MCF 10A (cell line): ENCODE measurements at regions not wholly inside any gene's neighbourhood (a gene's known extent, or its start where the extent isn't known, plus 50 kb on each side); places are given as distances from the start of the nearest gene placed in this dataset.

ENCODE experiments used
- BruUV-seq: library from RNA; stranded (reverse); fragments of 400-500 nt; replicated peaks from 2 replicates; lab custom pipeline; 2021; lab: Mats Ljungman, UMichigan
- CTCF ChIA-PET: fragments of 300-600 bp; sonication (Branson Sonifier 250); formaldehyde crosslinking; extraction: SDS; loops from one replicate; lab custom pipeline; 2021; ENCODE audit warnings: antibody characterized with exemption, inconsistent platforms; lab: Yijun Ruan, JAX
- POLR2A ChIA-PET: fragments of 300-600, 350-650 bp; sonication (Branson Sonifier 250); formaldehyde crosslinking; extraction: SDS; loops from one replicate; lab custom pipeline; 2020; ENCODE audit warnings: antibody characterized with exemption, inconsistent platforms; lab: Yijun Ruan, JAX
- DNase-seq: peaks from one replicate; pipeline ENCODE4 v3.0.0-alpha.2; 2018; ENCODE audit not compliant: unreplicated experiment
- H3K27ac Mint-ChIP-seq: one replicate; pipeline ENCODE4 v1.8.0; 2022; ENCODE audit warnings: mild to moderate bottlenecking, low read depth, mixed read lengths; ENCODE audit not compliant: unreplicated experiment
- H3K27me3 Mint-ChIP-seq: one replicate; pipeline ENCODE4 v1.8.0; 2022; ENCODE audit warnings: mixed read lengths; ENCODE audit not compliant: insufficient read depth, unreplicated experiment
- H3K36me3 Mint-ChIP-seq: one replicate; pipeline ENCODE4 v1.8.0; 2022; ENCODE audit warnings: mild to moderate bottlenecking, moderate library complexity, mixed read lengths; ENCODE audit not compliant: insufficient read depth, unreplicated experiment
- H3K4me1 Mint-ChIP-seq: one replicate; pipeline ENCODE4 v1.8.0; 2022; ENCODE audit warnings: mixed read lengths; ENCODE audit not compliant: insufficient read depth, unreplicated experiment
- H3K4me3 Mint-ChIP-seq: one replicate; pipeline ENCODE4 v1.8.0; 2022; ENCODE audit warnings: mild to moderate bottlenecking, moderate library complexity, mixed read lengths; ENCODE audit not compliant: unreplicated experiment
- H3K9me3 Mint-ChIP-seq: one replicate; pipeline ENCODE4 v1.8.0; 2022; ENCODE audit warnings: mixed read lengths; ENCODE audit not compliant: unreplicated experiment
- CTCF ChIP-seq: fragments of 200-600 bp; IDR thresholded peaks from one replicate; pipeline ENCODE4 v1.8.0; 2022; ENCODE audit warnings: antibody characterized with exemption, mild to moderate bottlenecking; ENCODE audit not compliant: unreplicated experiment
- intact Hi-C: fragments of 100-400 bp; cut with micrococcal nuclease; formaldehyde crosslinking; loops from 2 replicates; pipeline ENCODE4 v1.14.1; 2022

GRCh38 chr13:65410791-65411190 is 1819.3 kb downstream of the PCDH9 start:
- no peak for DNase-seq
- no peaks in the 10 kb centered on the region for H3K27me3 Mint-ChIP-seq
- H3K9me3 Mint-ChIP-seq, result no peaks in the 10 kb centered on the region
- CTCF ChIA-PET, result no interaction called here
- no peaks in the 10 kb centered on the region for H3K4me1 Mint-ChIP-seq
- no peak overlapping the region for H3K27ac Mint-ChIP-seq
- POLR2A ChIA-PET, result no interaction called here
- BruUV-seq, result no TSS peak
- H3K36me3 Mint-ChIP-seq, result no peaks in the 10 kb centered on the region
- intact Hi-C loops, result no loop called here
- no peak overlapping the region for H3K4me3 Mint-ChIP-seq
- no peak for TF ChIP-seq CTCF

- Mint-ChIP-seq H3K36me3 (no peaks in the 10 kb centered on the region), H3K9me3 (no peaks in the 10 kb centered on the region), H3K27ac (no peak overlapping the region), H3K27me3 (no peaks in the 10 kb centered on the region), H3K4me1 (no peaks in the 10 kb centered on the region), H3K4me3 (no peak overlapping the region)
- CTCF ChIA-PET, result interaction anchor here (0.7 kb wide), 1 partner anchor 789 kb away, joined by 3 read pairs; no protein-coding TSS in a partner anchor
- POLR2A ChIA-PET, result no interaction called here
- intact Hi-C loops, result no loop called here
- no peak for DNase-seq
- TF ChIP-seq CTCF, result no peak
- no TSS peak for BruUV-seq
Observed at GRCh38 chr13:65401315-65401714, 1828.8 kb downstream of the PCDH9 start.

- no peaks in the 10 kb centered on the region for H3K27me3 Mint-ChIP-seq
- POLR2A ChIA-PET, result no interaction called here
- CTCF ChIA-PET, result no interaction called here
Observed at GRCh38 chr13:65400702-65401101, 1829.4 kb downstream of the PCDH9 start.

GRCh38 chr13:65387743-65388347 is 1842.3 kb downstream of the PCDH9 start:
- CTCF ChIA-PET, result interaction anchor here (0.6 kb wide), 1 partner anchor 1067 kb away, joined by 3 read pairs; no protein-coding TSS in a partner anchor
- H3K9me3 Mint-ChIP-seq, result peaks cover 15% of the 10 kb centered on the region

More at GRCh38 chr13:65400702-65401101, 1829.4 kb downstream of the PCDH9 start:
- Mint-ChIP-seq H3K4me1 (no peaks in the 10 kb centered on the region), H3K4me3 (no peak overlapping the region), H3K27ac (no peak overlapping the region), H3K36me3 (no peaks in the 10 kb centered on the region), H3K9me3 (no peaks in the 10 kb centered on the region)
- DNase-seq, result no peak
- BruUV-seq, result no TSS peak
- intact Hi-C loops, result no loop called here
- no peak for TF ChIP-seq CTCF

More at GRCh38 chr13:65387743-65388347, 1842.3 kb downstream of the PCDH9 start:
- POLR2A ChIA-PET, result no interaction called here
- H3K4me1 Mint-ChIP-seq, result no peaks in the 10 kb centered on the region
- BruUV-seq, result no TSS peak
- H3K4me3 Mint-ChIP-seq, result no peak overlapping the region
- no peak overlapping the region for H3K27ac Mint-ChIP-seq
- no peaks in the 10 kb centered on the region for H3K27me3 Mint-ChIP-seq
- DNase-seq, result peak; percentile 1
- no peak for TF ChIP-seq CTCF
- intact Hi-C loops, result no loop called here
- no peaks in the 10 kb centered on the region for H3K36me3 Mint-ChIP-seq
